Breast epithelium (tissue), 4 donors: ENCODE measurements at regions not wholly inside any gene's neighbourhood (a gene's known extent, or its start where the extent isn't known, plus 50 kb on each side); places are given as distances from the start of the nearest gene placed in this dataset.

Experiments
- DNase-seq, 2 donors: peaks; one replicate each; pipeline ENCODE4 v3.0.0-alpha.2; 2019; ENCODE audit warnings: low spot score in 2 of 2
- H3K27ac ChIP-seq, 2 donors: fragments of 200-600 bp; sonication (generic) in 1 of 2; one replicate each; pipeline ENCODE4 v1.5.1; 2016 to 2019; ENCODE audit warnings: mild to moderate bottlenecking in 1 of 2
- H3K27me3 ChIP-seq, 2 donors: fragments of 200-600 bp; sonication (generic) in 1 of 2; one replicate each; pipeline versions ENCODE4 v1.5.1 to v1.6.0; 2017 to 2019; ENCODE audit warnings: control low read depth in 1 of 2, mild to moderate bottlenecking in 1 of 2
- H3K36me3 ChIP-seq: fragments of 200-600 bp; one replicate; pipeline ENCODE4 v1.5.1; 2019
- H3K4me1 ChIP-seq, 2 donors: fragments of 200-600 bp; sonication (generic); one replicate each; pipeline ENCODE4 v1.5.1; 2016 to 2019; ENCODE audit warnings: control low read depth in 1 of 2
- H3K4me3 ChIP-seq, 3 donors: fragments of 200-600 bp; sonication (generic); 1 replicate in 2 of 3; 2 replicates in 1 of 3; pipeline ENCODE4 v1.5.1; 2016 to 2019; ENCODE audit warnings: mild to moderate bottlenecking in 3 of 3, moderate library complexity in 2 of 3
- H3K9me3 ChIP-seq, 2 donors: fragments of 200-600 bp; sonication (generic) in 1 of 2; one replicate each; pipeline ENCODE4 v1.5.1; 2016 to 2019; ENCODE audit warnings: control low read depth in 1 of 2
- POLR2A ChIP-seq: fragments of 450-650 bp; IDR thresholded peaks from one replicate; pipeline ENCODE4 v1.6.1; 2016; ENCODE audit warnings: antibody characterized with exemption, mild to moderate bottlenecking, moderate library complexity
- POLR2AphosphoS5 ChIP-seq, 3 donors: sonication (generic); formaldehyde crosslinking; IDR thresholded peaks; one replicate each; pipeline ENCODE4 v1.6.1; 2017; ENCODE audit warnings: antibody characterized with exemption in 3 of 3
- intact Hi-C: fragments of 100-400 bp; cut with DNase I; formaldehyde crosslinking; loops from one replicate; pipeline ENCODE4 v1.15.1; 2023; ENCODE audit warnings: low total_unique reads
- TF ChIP-seq, protein P1 (sequence below), 3 donors: fragments of 450-650 bp; IDR thresholded peaks; one replicate each; pipeline ENCODE4 v1.5.1; 2016 to 2017; ENCODE audit warnings: antibody characterized with exemption in 3 of 3, mild to moderate bottlenecking in 3 of 3, moderate library complexity in 3 of 3

- Histone ChIP-seq H3K27ac (no peak overlapping the region), H3K4me1 (no peaks in the 10 kb centered on the region), H3K4me3 (no peak overlapping the region), H3K9me3 (no peaks in the 10 kb centered on the region), H3K27me3 (no peaks in the 10 kb centered on the region), H3K36me3 (no peaks in the 10 kb centered on the region)
- no peak for TF ChIP-seq POLR2AphosphoS5 (IDR thresholded peaks at IDR 0.05)
- no peak for DNase-seq
- intact Hi-C loops: no loop called here
Observed at GRCh38 chr18:70507970-70508369, 219.1 kb downstream of the SOCS6 start.

DNA sequence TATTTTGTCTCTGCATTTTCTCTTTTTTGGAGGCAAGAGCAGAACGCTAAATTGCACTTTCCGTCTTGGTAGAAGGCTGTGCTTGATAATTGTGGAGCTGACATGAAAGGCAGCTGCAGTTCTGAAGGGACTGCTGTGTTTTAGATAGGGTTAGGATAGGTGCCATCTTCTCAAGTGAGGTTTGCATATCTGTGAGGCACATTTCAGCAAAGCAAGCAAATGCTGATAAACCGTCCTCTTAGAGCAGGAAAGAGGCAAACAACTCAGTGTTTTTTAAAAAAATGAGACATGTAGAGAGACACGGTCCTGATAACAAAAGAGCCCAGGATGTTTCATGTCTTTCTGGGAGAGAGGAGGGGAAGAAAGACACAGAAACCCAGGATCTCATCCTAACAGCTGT lies 217.7 kb downstream of the SOCS6 start:
- no peaks in the 10 kb centered on the region for H3K27me3 ChIP-seq
- H3K27ac ChIP-seq: no peak overlapping the region
- no peak overlapping the region for H3K4me3 ChIP-seq
- H3K36me3 ChIP-seq: no peaks in the 10 kb centered on the region
- DNase-seq: no peak
- H3K4me1 ChIP-seq: no peaks in the 10 kb centered on the region
- H3K9me3 ChIP-seq: no peaks in the 10 kb centered on the region
- intact Hi-C loops: no loop called here
- no peak for TF ChIP-seq POLR2AphosphoS5 (IDR thresholded peaks at IDR 0.05)
- TF ChIP-seq, protein P1, sequence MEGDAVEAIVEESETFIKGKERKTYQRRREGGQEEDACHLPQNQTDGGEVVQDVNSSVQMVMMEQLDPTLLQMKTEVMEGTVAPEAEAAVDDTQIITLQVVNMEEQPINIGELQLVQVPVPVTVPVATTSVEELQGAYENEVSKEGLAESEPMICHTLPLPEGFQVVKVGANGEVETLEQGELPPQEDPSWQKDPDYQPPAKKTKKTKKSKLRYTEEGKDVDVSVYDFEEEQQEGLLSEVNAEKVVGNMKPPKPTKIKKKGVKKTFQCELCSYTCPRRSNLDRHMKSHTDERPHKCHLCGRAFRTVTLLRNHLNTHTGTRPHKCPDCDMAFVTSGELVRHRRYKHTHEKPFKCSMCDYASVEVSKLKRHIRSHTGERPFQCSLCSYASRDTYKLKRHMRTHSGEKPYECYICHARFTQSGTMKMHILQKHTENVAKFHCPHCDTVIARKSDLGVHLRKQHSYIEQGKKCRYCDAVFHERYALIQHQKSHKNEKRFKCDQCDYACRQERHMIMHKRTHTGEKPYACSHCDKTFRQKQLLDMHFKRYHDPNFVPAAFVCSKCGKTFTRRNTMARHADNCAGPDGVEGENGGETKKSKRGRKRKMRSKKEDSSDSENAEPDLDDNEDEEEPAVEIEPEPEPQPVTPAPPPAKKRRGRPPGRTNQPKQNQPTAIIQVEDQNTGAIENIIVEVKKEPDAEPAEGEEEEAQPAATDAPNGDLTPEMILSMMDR (IDR thresholded peaks at IDR 0.05): no peak
- no peak for TF ChIP-seq POLR2A

DNA sequence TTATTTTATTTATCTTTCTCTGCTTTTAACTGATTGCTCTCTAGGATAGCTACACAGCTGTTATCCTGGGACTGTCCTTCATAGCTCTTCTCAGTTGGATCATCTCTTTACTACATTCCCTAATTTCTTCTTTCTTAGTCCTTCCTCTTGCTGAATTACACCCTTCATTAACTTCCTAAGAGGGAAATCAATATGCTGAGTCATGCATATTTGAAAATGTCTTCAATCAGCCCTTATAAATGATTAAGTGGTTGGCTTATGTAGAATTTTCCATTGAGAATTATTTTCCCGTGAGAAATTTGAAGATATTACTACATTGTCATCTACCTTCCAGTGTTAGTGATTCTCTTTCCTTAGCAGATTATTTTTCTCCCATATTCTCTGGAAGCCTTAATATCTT lies 214.2 kb downstream of the SOCS6 start:
- DNase-seq: no peak
- Histone ChIP-seq H3K27ac (no peak overlapping the region), H3K4me1 (no peaks in the 10 kb centered on the region), H3K4me3 (no peak overlapping the region), H3K36me3 (no peaks in the 10 kb centered on the region), H3K9me3 (no peaks in the 10 kb centered on the region), H3K27me3 (no peaks in the 10 kb centered on the region)
- intact Hi-C loops: no loop called here
- TF ChIP-seq POLR2A (no peak), POLR2AphosphoS5 (IDR thresholded peaks at IDR 0.05) (no peak)
- TF ChIP-seq, protein P1 (IDR thresholded peaks at IDR 0.05): no peak

GRCh38 chr18:70501358-70501757 lies 212.5 kb downstream of the SOCS6 start:
- H3K4me3 ChIP-seq: no peak overlapping the region
- no peak overlapping the region for H3K27ac ChIP-seq
- no peaks in the 10 kb centered on the region for H3K9me3 ChIP-seq
- TF ChIP-seq, protein P1 (IDR thresholded peaks at IDR 0.05): no peak
- TF ChIP-seq POLR2A: no peak
- TF ChIP-seq POLR2AphosphoS5 (IDR thresholded peaks at IDR 0.05): no peak
- no peaks in the 10 kb centered on the region for H3K27me3 ChIP-seq
- intact Hi-C loops: no loop called here
- no peak for DNase-seq
- H3K36me3 ChIP-seq: no peaks in the 10 kb centered on the region
- H3K4me1 ChIP-seq: no peaks in the 10 kb centered on the region

GRCh38 chr18:70500748-70501147 lies 211.9 kb downstream of the SOCS6 start:
- intact Hi-C loops: no loop called here
- Histone ChIP-seq H3K4me3 (no peak overlapping the region), H3K4me1 (no peaks in the 10 kb centered on the region), H3K27me3 (no peaks in the 10 kb centered on the region), H3K36me3 (no peaks in the 10 kb centered on the region), H3K9me3 (no peaks in the 10 kb centered on the region), H3K27ac (no peak overlapping the region)
- TF ChIP-seq, protein P1 (IDR thresholded peaks at IDR 0.05): no peak
- TF ChIP-seq POLR2A (no peak), POLR2AphosphoS5 (IDR thresholded peaks at IDR 0.05) (no peak)
- no peak for DNase-seq

GRCh38 chr18:70499218-70499691 lies 210.4 kb downstream of the SOCS6 start:
- TF ChIP-seq, protein P1 (IDR thresholded peaks at IDR 0.05): no peak
- TF ChIP-seq POLR2A: no peak
- TF ChIP-seq POLR2AphosphoS5 (IDR thresholded peaks at IDR 0.05): no peak
- H3K9me3 ChIP-seq: no peaks in the 10 kb centered on the region
- H3K27ac ChIP-seq: no peak overlapping the region
- no peak for DNase-seq
- intact Hi-C loops: no loop called here
- no peak overlapping the region for H3K4me3 ChIP-seq
- no peaks in the 10 kb centered on the region for H3K27me3 ChIP-seq
- H3K4me1 ChIP-seq: no peaks in the 10 kb centered on the region
- H3K36me3 ChIP-seq: no peaks in the 10 kb centered on the region
